ENCODE measurements at regions not wholly inside any gene's neighbourhood (a gene's known extent, or its start where the extent isn't known, plus 50 kb on each side); places are given as distances from the start of the nearest gene placed in this dataset.

DNA sequence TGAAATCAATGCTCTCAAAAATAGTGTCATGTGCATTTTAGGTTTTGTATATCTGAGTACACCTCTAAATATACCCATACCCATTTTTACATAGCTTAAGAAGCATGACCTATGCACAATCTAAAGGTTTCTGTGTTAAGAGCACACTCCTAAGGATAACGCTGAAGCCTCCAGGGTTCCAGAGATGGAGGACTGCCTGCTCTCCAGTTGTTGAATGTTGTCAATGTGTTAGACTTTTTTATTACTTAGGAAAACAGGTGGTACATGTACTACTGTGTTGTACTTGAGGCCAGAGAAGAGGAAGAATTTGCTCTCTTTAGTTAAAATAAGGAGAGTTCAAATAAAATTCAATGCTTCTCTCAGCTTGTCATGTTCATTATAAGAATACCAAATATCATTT is 141.2 kb downstream of the EMB start:
- TF ChIP-seq, protein P1, sequence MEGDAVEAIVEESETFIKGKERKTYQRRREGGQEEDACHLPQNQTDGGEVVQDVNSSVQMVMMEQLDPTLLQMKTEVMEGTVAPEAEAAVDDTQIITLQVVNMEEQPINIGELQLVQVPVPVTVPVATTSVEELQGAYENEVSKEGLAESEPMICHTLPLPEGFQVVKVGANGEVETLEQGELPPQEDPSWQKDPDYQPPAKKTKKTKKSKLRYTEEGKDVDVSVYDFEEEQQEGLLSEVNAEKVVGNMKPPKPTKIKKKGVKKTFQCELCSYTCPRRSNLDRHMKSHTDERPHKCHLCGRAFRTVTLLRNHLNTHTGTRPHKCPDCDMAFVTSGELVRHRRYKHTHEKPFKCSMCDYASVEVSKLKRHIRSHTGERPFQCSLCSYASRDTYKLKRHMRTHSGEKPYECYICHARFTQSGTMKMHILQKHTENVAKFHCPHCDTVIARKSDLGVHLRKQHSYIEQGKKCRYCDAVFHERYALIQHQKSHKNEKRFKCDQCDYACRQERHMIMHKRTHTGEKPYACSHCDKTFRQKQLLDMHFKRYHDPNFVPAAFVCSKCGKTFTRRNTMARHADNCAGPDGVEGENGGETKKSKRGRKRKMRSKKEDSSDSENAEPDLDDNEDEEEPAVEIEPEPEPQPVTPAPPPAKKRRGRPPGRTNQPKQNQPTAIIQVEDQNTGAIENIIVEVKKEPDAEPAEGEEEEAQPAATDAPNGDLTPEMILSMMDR (optimal IDR thresholded peaks at IDR 0.05 in 1 of 3, IDR thresholded peaks at IDR 0.05 in 1 of 3, conservative IDR thresholded peaks at IDR 0.05 in 1 of 3; ENCODE audit: extremely low read depth in 1 of 3, insufficient read depth in 2 of 3, low read length in 3 of 3), result no peak
- no peak for TF ChIP-seq EZH2 (IDR thresholded peaks at IDR 0.05; ENCODE audit: low read length)
